Caco-2 (cell line): ENCODE measurements at regions not wholly inside any gene's neighbourhood (a gene's known extent, or its start where the extent isn't known, plus 50 kb on each side); places are given as distances from the start of the nearest gene placed in this dataset.

Source experiments
- BruUV-seq: library from RNA; stranded (reverse); fragments of 400-500 nt; replicated peaks from 2 replicates; lab custom pipeline; 2021; lab: Mats Ljungman, UMichigan
- CTCF ChIA-PET: fragments of 300-600 bp; sonication (Branson Sonifier 250); formaldehyde crosslinking; loops from one replicate; lab custom pipeline; 2022; ENCODE audit warnings: antibody characterized with exemption; lab: Charles Lee
- POLR2A ChIA-PET: fragments of 300-600 bp; sonication (Branson Sonifier 250); formaldehyde crosslinking; loops from one replicate; lab custom pipeline; 2022; ENCODE audit warnings: antibody characterized with exemption; lab: Charles Lee
- DNase-seq, 2 experiments: peaks; one replicate each; pipeline versions ENCODE4 v3.0.0 to v3.0.0-alpha.2; 2020 to 2022
- H3K27me3 ChIP-seq: replicated peaks from 2 replicates; pipeline ENCODE4 v1.6.0; 2011; ENCODE audit warnings: low read length; ENCODE audit not compliant: control insufficient read depth, insufficient read depth
- H3K36me3 ChIP-seq: 2 replicates; pipeline ENCODE4 v1.5.1; 2011; ENCODE audit warnings: low read length; ENCODE audit not compliant: control insufficient read depth, insufficient read depth
- H3K4me1 ChIP-seq: fragments of 250-450 bp; sonication (Bioruptor Pico); 2 replicates; pipeline ENCODE4 v1.5.1; 2020; ENCODE audit warnings: mild to moderate bottlenecking
- H3K4me3 ChIP-seq: 2 replicates; pipeline ENCODE4 v1.5.1; 2011; ENCODE audit warnings: low read depth, mild to moderate bottlenecking, control low read depth, low read length
- H3K9me3 ChIP-seq: fragments of 250-450 bp; sonication (Bioruptor Pico); 2 replicates; pipeline ENCODE4 v1.5.1; 2020; ENCODE audit warnings: mild to moderate bottlenecking, moderate library complexity
- H3K27ac Mint-ChIP-seq: one replicate; pipeline ENCODE4 v1.8.0; 2022; ENCODE audit warnings: mixed read lengths; ENCODE audit not compliant: unreplicated experiment
- H3K27me3 Mint-ChIP-seq: one replicate; pipeline ENCODE4 v1.8.0; 2022; ENCODE audit warnings: mixed read lengths; ENCODE audit not compliant: insufficient read depth, unreplicated experiment
- H3K36me3 Mint-ChIP-seq: one replicate; pipeline ENCODE4 v1.8.0; 2022; ENCODE audit warnings: mild to moderate bottlenecking, mixed read lengths; ENCODE audit not compliant: insufficient read depth, unreplicated experiment
- H3K4me1 Mint-ChIP-seq: one replicate; pipeline ENCODE4 v1.8.0; 2022; ENCODE audit warnings: low read depth, mixed read lengths; ENCODE audit not compliant: unreplicated experiment
- H3K4me3 Mint-ChIP-seq: one replicate; pipeline ENCODE4 v1.8.0; 2022; ENCODE audit warnings: mild to moderate bottlenecking, moderate library complexity, mixed read lengths; ENCODE audit not compliant: unreplicated experiment
- H3K9me3 Mint-ChIP-seq: one replicate; pipeline ENCODE4 v1.8.0; 2022; ENCODE audit warnings: mixed read lengths; ENCODE audit not compliant: unreplicated experiment
- intact Hi-C: fragments of 100-400 bp; cut with micrococcal nuclease; formaldehyde crosslinking; loops from one replicate; pipeline ENCODE4 v1.10.0; 2022; ENCODE audit not compliant: unreplicated experiment
- TF ChIP-seq, protein P1 (sequence below), 2 experiments: fragments of 200-600 bp in 1 of 2; IDR thresholded peaks; 1 replicate in 1 of 2; 2 replicates in 1 of 2; pipeline versions ENCODE4 v1.5.1 to v1.8.0; 2011 to 2022; ENCODE audit warnings: antibody characterized with exemption in 1 of 2, control low read depth in 1 of 2, inconsistent platforms in 1 of 2, low read depth in 1 of 2, low read length in 1 of 2, mild to moderate bottlenecking in 1 of 2, moderate library complexity in 1 of 2; ENCODE audit not compliant: insufficient read depth in 1 of 2, severe bottlenecking in 1 of 2, unreplicated experiment in 1 of 2

DNA sequence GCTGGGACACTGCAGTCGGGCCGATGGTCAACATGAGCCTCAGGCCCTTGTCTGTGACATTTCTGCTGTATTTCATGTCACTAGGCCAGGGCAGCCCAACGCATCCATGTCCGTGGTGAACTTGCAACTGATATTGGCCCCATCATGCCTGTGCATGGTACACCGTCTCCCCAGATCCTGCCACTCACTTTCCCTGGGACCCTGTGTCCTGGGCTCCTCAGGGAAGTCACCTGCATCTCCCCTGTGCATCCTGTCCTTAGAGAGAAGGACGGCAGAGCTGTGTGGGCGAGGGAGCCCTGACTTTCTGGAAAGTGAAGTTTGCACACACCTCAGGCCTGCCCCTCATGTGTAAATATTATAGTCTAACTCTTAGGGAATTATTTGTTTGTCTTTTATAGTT is 123.3 kb downstream of the ACKR3 start:
- H3K4me1 Mint-ChIP-seq = peaks cover 13% of the 10 kb centered on the region
- Histone ChIP-seq H3K4me3 (no peak overlapping the region), H3K9me3 (no peaks in the 10 kb centered on the region), H3K36me3 (no peaks in the 10 kb centered on the region), H3K27me3 (no peaks in the 10 kb centered on the region), H3K4me1 (peaks cover 18% of the 10 kb centered on the region)
- no peak for DNase-seq
- H3K4me3 Mint-ChIP-seq = no peak overlapping the region
- H3K36me3 Mint-ChIP-seq = no peaks in the 10 kb centered on the region
- TF ChIP-seq, protein P1, sequence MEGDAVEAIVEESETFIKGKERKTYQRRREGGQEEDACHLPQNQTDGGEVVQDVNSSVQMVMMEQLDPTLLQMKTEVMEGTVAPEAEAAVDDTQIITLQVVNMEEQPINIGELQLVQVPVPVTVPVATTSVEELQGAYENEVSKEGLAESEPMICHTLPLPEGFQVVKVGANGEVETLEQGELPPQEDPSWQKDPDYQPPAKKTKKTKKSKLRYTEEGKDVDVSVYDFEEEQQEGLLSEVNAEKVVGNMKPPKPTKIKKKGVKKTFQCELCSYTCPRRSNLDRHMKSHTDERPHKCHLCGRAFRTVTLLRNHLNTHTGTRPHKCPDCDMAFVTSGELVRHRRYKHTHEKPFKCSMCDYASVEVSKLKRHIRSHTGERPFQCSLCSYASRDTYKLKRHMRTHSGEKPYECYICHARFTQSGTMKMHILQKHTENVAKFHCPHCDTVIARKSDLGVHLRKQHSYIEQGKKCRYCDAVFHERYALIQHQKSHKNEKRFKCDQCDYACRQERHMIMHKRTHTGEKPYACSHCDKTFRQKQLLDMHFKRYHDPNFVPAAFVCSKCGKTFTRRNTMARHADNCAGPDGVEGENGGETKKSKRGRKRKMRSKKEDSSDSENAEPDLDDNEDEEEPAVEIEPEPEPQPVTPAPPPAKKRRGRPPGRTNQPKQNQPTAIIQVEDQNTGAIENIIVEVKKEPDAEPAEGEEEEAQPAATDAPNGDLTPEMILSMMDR (IDR thresholded peaks at IDR 0.05; ENCODE audit: insufficient read depth in 1 of 2, low read depth in 1 of 2, low read length in 1 of 2, severe bottlenecking in 1 of 2, unreplicated experiment in 1 of 2) = no peak
- peak overlapping the region; percentile 69 for H3K27ac Mint-ChIP-seq
- CTCF ChIA-PET = no interaction called here
- intact Hi-C loops = loop anchor here (1.0 to 10.0 kb wide), 3 partner anchors 52 to 332 kb away; no protein-coding TSS in a partner anchor
- H3K27me3 Mint-ChIP-seq = no peaks in the 10 kb centered on the region
- no peaks in the 10 kb centered on the region for H3K9me3 Mint-ChIP-seq
- POLR2A ChIA-PET = no interaction called here
- no TSS peak for BruUV-seq

DNA sequence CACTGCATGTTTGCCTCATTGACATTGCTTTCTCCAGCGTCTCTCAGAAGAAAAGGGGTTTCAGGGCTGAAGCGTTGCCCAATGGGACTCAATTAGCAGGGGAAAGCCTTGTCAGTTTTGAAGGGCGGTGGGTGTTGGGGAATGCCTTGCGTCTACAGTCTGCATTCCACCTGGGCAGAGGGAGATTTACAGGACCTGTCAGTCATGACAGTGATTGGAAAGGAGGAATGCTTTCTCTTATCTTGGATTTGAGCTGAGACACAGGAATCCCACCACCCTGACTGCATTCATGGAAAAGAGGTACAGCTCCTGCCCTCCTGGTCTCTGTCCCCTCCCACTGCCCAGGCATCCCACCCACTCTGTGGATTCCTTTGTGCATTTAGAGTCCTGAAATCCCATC is 123.9 kb downstream of the ACKR3 start:
- ChIA-PET CTCF (no interaction called here), POLR2A (no interaction called here)
- intact Hi-C loops = loop anchor here (1.0 to 10.0 kb wide), 3 partner anchors 52 to 331 kb away; no protein-coding TSS in a partner anchor
- H3K27me3 Mint-ChIP-seq = no peaks in the 10 kb centered on the region
- TF ChIP-seq, protein P1 (IDR thresholded peaks at IDR 0.05; ENCODE audit: insufficient read depth in 1 of 2, low read depth in 1 of 2, low read length in 1 of 2, severe bottlenecking in 1 of 2, unreplicated experiment in 1 of 2) = no peak
- no TSS peak for BruUV-seq
- Histone ChIP-seq H3K9me3 (no peaks in the 10 kb centered on the region), H3K4me3 (no peak overlapping the region), H3K4me1 (peaks cover 18% of the 10 kb centered on the region), H3K27me3 (no peaks in the 10 kb centered on the region), H3K36me3 (no peaks in the 10 kb centered on the region)
- H3K27ac Mint-ChIP-seq = peak overlapping the region; percentile 69
- H3K9me3 Mint-ChIP-seq = no peaks in the 10 kb centered on the region
- DNase-seq = peak; percentile 40 to 64
- peaks cover 13% of the 10 kb centered on the region for H3K4me1 Mint-ChIP-seq
- H3K4me3 Mint-ChIP-seq = peak overlapping the region; percentile 3
- H3K36me3 Mint-ChIP-seq = no peaks in the 10 kb centered on the region

DNA sequence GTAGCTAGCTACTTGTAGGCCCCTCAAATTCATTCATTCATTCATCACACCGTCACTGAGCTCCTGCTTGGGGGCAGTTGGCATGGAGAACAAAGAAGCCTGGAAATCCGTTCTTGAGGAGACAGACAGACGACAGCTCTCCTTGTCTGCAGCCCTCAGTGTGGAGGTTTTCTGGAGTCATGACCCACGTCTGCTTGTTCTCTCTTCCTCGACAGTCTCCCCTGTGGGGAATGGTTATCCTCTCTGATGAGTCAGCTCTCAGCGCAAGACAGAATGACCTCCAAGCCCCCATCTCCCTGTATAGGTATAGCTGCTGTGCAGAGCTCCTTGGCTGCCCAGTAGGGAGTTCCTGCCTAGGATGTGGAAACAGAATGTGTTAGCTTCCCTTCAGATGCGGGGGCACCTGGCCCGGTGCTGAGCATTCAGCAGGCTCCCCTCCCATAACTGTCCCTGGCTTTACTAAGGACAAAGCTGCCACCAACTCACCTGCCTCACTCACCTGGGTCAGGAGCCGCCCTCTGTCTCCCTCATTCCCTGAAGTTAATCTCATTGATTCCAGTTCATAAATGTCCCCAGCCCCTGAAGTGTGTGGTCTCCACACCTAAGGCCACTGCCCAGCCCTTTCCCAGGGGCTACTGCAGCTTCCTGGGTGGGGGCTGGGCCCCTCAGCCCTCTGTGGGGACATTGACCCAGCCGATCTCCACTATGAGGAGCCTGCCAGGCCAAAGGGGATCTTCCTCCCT is 124.7 kb downstream of the ACKR3 start:
- BruUV-seq = no TSS peak
- TF ChIP-seq, protein P1 (IDR thresholded peaks at IDR 0.05; ENCODE audit: insufficient read depth in 1 of 2, low read depth in 1 of 2, low read length in 1 of 2, severe bottlenecking in 1 of 2, unreplicated experiment in 1 of 2) = no peak
- Mint-ChIP-seq H3K4me1 (peaks cover 13% of the 10 kb centered on the region), H3K27ac (peak overlapping the region; percentile 69), H3K27me3 (no peaks in the 10 kb centered on the region), H3K9me3 (no peaks in the 10 kb centered on the region), H3K36me3 (no peaks in the 10 kb centered on the region), H3K4me3 (no peak overlapping the region)
- intact Hi-C loops = loop anchor here (5.0 to 10.0 kb wide), 2 partner anchors 263 to 330 kb away; no protein-coding TSS in a partner anchor
- no peak for DNase-seq
- Histone ChIP-seq H3K27me3 (no peaks in the 10 kb centered on the region), H3K4me3 (no peak overlapping the region), H3K4me1 (peaks cover 18% of the 10 kb centered on the region), H3K9me3 (no peaks in the 10 kb centered on the region), H3K36me3 (no peaks in the 10 kb centered on the region)
- ChIA-PET CTCF (no interaction called here), POLR2A (no interaction called here)
